Parathyroid adenoma (tissue), 2 donors: ENCODE measurements at regions not wholly inside any gene's neighbourhood (a gene's known extent, or its start where the extent isn't known, plus 50 kb on each side); places are given as distances from the start of the nearest gene placed in this dataset.
"Not testable (repeated sequence)": the region's sequence is repeated elsewhere in the genome, so short reads cannot be mapped to it uniquely, and the experiment has no call there.

Experiments used
- H2AFZ ChIP-seq: fragments of 300-600 bp; sonication (generic); one replicate; pipeline ENCODE4 v1.7.0; 2017; ENCODE audit warnings: antibody characterized with exemption, mild to moderate bottlenecking
- H3K27ac ChIP-seq: fragments of 300-600 bp; sonication (generic); one replicate; pipeline ENCODE4 v1.7.0; 2017
- H3K27me3 ChIP-seq: fragments of 300-600 bp; sonication (generic); one replicate; pipeline ENCODE4 v1.7.0; 2017; ENCODE audit warnings: low read length; ENCODE audit not compliant: control insufficient read depth, insufficient read depth
- H3K36me3 ChIP-seq: fragments of 300-600 bp; sonication (generic); one replicate; pipeline ENCODE4 v1.7.0; 2017; ENCODE audit warnings: low read length; ENCODE audit not compliant: control insufficient read depth, insufficient read depth
- H3K4me1 ChIP-seq: fragments of 300-600 bp; sonication (generic); one replicate; pipeline ENCODE4 v1.7.0; 2017; ENCODE audit warnings: control low read depth
- H3K4me2 ChIP-seq: fragments of 300-600 bp; sonication (generic); one replicate; pipeline ENCODE4 v1.7.0; 2017; ENCODE audit warnings: low read length
- H3K4me3 ChIP-seq: fragments of 300-600 bp; sonication (generic); one replicate; pipeline ENCODE4 v1.7.0; 2017; ENCODE audit warnings: low read depth, low read length
- H3K79me2 ChIP-seq: fragments of 300-600 bp; sonication (generic); one replicate; pipeline ENCODE4 v1.7.0; 2017; ENCODE audit warnings: control low read depth
- H3K9ac ChIP-seq: fragments of 300-600 bp; sonication (generic); one replicate; pipeline ENCODE4 v1.7.0; 2017; ENCODE audit warnings: mild to moderate bottlenecking
- H3K9me3 ChIP-seq: fragments of 300-600 bp; sonication (generic); one replicate; pipeline ENCODE4 v1.7.0; 2017; ENCODE audit warnings: low read length; ENCODE audit not compliant: control insufficient read depth
- TF ChIP-seq, protein P1 (sequence below): fragments of 300-600 bp; sonication (generic); IDR thresholded peaks from one replicate; pipeline ENCODE4 v1.7.0; 2017; ENCODE audit warnings: antibody characterized with exemption, mild to moderate bottlenecking
- donor health status: primary hyperparathyroidism.

DNA sequence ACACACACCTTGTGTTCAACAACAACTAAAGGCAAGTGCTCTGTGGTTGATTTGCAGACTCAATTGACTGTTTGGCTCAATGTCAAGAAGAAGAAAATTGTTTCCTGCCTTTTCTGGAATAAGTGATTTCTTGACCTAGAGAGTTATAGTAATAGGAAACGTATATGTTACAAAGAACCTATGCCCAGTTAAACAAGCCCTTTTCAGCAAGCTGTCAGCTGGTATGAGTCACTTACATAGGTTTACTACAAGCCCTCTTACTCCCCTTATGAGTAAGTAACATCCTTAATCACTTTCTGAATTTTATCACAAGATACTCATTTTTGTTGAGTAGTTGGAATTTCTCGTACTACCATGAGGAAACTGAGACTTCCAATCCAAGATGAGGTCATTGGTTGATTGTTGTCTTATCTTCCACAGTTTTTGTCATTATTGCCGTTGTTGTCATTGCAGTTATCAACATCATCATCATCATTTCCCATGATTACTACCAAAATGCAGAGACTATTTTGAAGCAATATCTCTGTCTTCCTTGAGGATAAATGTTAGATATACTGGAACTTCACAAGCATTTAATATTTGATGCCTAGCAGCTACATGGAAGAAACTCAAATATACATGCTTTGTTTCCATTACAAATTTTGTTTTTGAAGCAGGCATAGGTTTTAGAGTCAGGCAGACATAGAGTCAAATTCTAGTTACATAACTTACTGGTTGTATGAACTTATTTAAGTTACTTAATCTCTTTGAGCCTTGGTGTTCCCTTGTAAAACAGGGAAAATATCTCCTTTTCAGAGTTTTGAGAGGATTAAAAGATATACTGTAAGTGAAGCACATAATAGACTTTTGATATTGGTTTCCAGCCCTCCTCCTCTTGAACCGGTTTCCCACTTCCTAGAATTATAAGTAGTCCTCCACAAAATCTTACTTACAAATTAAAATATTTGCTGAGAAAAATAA lies 106.0 kb downstream of the RAP2A start:
- Histone ChIP-seq H3K9me3 (no peaks in the 10 kb centered on the region), H3K4me1 (no peaks in the 10 kb centered on the region), H3K9ac (no peak overlapping the region), H2AFZ (no peak overlapping the region), H3K4me2 (no peak overlapping the region), H3K27ac (no peak overlapping the region), H3K27me3 (no peaks in the 10 kb centered on the region), H3K4me3 (no peak overlapping the region), H3K79me2 (no peaks in the 10 kb centered on the region), H3K36me3 (no peaks in the 10 kb centered on the region)
- TF ChIP-seq, protein P1, sequence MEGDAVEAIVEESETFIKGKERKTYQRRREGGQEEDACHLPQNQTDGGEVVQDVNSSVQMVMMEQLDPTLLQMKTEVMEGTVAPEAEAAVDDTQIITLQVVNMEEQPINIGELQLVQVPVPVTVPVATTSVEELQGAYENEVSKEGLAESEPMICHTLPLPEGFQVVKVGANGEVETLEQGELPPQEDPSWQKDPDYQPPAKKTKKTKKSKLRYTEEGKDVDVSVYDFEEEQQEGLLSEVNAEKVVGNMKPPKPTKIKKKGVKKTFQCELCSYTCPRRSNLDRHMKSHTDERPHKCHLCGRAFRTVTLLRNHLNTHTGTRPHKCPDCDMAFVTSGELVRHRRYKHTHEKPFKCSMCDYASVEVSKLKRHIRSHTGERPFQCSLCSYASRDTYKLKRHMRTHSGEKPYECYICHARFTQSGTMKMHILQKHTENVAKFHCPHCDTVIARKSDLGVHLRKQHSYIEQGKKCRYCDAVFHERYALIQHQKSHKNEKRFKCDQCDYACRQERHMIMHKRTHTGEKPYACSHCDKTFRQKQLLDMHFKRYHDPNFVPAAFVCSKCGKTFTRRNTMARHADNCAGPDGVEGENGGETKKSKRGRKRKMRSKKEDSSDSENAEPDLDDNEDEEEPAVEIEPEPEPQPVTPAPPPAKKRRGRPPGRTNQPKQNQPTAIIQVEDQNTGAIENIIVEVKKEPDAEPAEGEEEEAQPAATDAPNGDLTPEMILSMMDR: no peak

DNA sequence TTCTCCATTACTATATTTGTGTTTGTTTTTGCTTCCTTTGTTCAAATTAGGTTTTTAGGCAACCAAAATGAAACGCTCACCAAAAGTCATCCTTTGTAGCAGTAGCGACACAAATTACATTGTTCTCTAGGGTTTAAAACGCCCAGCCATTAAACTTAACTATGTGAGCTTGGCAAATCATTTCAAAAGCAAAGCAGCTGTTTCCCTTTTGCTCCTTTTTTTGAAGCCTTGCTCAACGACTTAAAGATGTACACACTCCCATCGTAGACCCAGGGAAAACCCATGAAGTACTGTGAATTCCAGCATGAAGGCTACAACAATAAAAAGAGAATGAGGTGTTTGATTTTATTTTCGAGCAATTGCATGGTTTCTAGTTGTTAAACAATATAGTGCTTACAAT lies 106.7 kb downstream of the RAP2A start:
- Histone ChIP-seq H3K36me3 (no peaks in the 10 kb centered on the region), H3K27ac (no peak overlapping the region), H3K9ac (no peak overlapping the region), H3K4me3 (no peak overlapping the region), H3K4me2 (no peak overlapping the region), H3K4me1 (no peaks in the 10 kb centered on the region), H3K27me3 (no peaks in the 10 kb centered on the region), H2AFZ (no peak overlapping the region), H3K79me2 (no peaks in the 10 kb centered on the region), H3K9me3 (no peaks in the 10 kb centered on the region)
- TF ChIP-seq, protein P1: no peak

DNA sequence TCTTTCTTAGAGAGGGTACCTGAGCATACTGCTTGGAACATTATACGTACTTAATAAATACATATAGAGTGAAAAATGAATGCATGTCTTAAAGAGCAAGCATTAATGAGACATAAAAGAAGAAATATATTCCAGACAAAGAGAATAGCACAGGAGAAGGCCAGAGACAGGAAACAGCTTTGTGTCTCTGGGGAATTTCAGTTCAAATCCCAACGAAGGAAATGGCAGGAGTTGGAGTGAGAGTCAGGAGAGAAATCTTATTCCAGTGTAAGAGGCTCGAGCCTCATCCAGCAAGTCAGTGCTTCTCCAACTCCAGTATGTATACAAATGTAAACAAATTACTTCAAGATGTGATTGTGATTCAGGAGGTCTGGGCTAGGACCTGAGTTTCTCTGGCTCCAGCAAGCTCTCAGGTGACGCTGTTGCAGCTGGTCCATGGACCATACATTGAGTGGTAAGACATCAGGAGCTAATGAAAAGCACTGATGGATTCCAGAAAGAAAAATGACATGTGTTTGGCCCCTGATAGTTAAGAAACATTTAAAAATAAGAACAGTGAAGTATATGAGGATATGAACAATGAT lies 108.2 kb downstream of the RAP2A start:
- Histone ChIP-seq H3K4me2 (no peak overlapping the region), H3K9ac (no peak overlapping the region), H2AFZ (no peak overlapping the region), H3K4me3 (no peak overlapping the region), H3K79me2 (no peaks in the 10 kb centered on the region), H3K27me3 (no peaks in the 10 kb centered on the region), H3K36me3 (no peaks in the 10 kb centered on the region), H3K9me3 (no peaks in the 10 kb centered on the region), H3K27ac (no peak overlapping the region), H3K4me1 (no peaks in the 10 kb centered on the region)
- TF ChIP-seq, protein P1: no peak

DNA sequence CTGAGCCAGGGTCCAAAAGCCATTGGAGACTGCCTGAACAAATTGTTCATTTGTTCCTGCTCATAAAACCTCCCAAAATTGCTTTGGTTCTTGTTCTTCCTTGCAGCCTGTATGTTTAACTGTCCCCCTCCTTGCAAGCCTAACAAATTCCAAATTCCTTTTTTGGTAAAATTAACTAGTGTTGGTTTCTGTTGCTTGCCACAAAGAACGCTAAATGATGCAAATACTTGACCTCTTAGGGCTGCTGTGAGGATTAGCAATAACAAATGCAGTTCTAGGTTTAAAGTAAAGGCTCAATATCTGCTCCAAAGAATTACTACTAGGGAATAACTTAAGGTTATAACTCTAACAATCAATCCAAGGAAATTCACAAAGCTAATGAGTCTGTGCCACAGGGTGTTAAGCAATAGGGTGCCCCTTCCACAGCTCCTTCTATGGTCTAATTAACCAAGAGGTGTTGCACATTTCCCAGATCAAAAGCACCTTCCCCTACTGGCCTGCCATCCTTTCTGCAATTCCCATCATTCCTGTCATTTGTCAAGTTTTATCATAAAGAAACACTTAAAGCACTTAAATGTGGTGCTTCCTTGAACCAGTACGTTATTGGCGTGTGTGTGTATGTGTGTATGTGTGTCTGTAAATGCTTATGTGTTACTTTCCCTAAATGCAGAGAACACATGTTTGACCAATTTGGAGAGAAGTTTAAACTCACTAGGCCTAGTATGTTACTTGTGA lies 110.2 kb downstream of the RAP2A start:
- Histone ChIP-seq H3K4me1 (no peaks in the 10 kb centered on the region), H3K27me3 (no peaks in the 10 kb centered on the region), H3K9ac (no peak overlapping the region), H3K9me3 (no peaks in the 10 kb centered on the region), H3K4me2 (no peak overlapping the region), H3K36me3 (no peaks in the 10 kb centered on the region), H3K27ac (no peak overlapping the region), H3K4me3 (no peak overlapping the region), H2AFZ (no peak overlapping the region), H3K79me2 (no peaks in the 10 kb centered on the region)
- TF ChIP-seq, protein P1: no peak

DNA sequence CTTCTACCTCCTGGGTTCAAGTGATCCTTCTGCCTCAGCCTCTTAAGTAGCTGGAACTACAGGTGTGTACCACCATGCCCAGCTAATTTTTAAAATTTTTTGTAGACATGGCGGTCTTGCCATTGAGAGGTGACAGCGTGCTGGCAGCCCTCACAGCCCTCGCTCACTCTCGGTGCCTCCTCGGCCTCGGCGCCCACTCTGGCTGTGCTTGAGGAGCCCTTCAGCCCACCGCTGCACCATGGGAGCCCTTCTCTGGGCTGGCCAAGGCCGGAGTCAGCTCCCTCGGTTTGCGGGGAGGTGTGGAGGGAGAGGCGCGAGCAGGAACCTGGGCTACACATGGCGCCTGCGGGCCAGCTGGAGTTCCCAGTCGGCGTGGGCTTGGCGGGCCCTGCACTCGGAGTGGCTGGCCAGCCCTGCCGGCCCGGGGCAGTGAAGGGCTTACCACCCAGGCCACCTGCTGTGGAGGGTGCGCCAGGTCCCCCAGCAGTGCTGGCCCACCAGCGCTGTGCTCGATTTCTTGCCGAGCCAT lies 111.1 kb downstream of the RAP2A start:
- H3K36me3 ChIP-seq, H3K9me3 ChIP-seq, H3K9ac ChIP-seq, H3K4me3 ChIP-seq, H3K79me2 ChIP-seq, H3K4me1 ChIP-seq, H3K27ac ChIP-seq, H3K27me3 ChIP-seq, H2AFZ ChIP-seq, H3K4me2 ChIP-seq: not testable (repeated sequence)
